Anterior cingulate cortex (tissue), 58 donors: ENCODE measurements at regions not wholly inside any gene's neighbourhood (a gene's known extent, or its start where the extent isn't known, plus 50 kb on each side); places are given as distances from the start of the nearest gene placed in this dataset.
A peak's percentile ranks its signal among the peaks of the same experiment; 100 is the strongest.

Source experiments
- DNase-seq, 58 donors: peaks; one replicate each; lab custom pipeline; 2025; lab: John Stamatoyannopoulos, UW

GRCh38 chr3:177550667-177551066 lies 353.4 kb upstream of the TBL1XR1 start:
- DNase-seq: no peak

- no peak for DNase-seq
Measured at GRCh38 chr3:177551431-177551836, 354.2 kb upstream of the TBL1XR1 start.

- DNase-seq: no peak
Measured at GRCh38 chr3:177552051-177552450, 354.8 kb upstream of the TBL1XR1 start.

- DNase-seq: peak in 1 of 58 donors; percentile 26
Measured at GRCh38 chr3:177553012-177553411, 355.7 kb upstream of the TBL1XR1 start.

- peak in 22 of 58 donors; percentile 6 to 46 (median 22) for DNase-seq
Measured at GRCh38 chr3:177553579-177553978, 356.3 kb upstream of the TBL1XR1 start.

GRCh38 chr3:177554895-177555759 lies 357.8 kb upstream of the TBL1XR1 start:
- DNase-seq: peak in 14 of 58 donors; percentile 2 to 56 (median 13)

- no peak for DNase-seq
Measured at GRCh38 chr3:177557548-177557947, 360.3 kb upstream of the TBL1XR1 start.

- DNase-seq: no peak
Measured at GRCh38 chr3:177561365-177561764, 364.1 kb upstream of the TBL1XR1 start.

- DNase-seq: no peak
Measured at GRCh38 chr3:177561769-177562392, 364.6 kb upstream of the TBL1XR1 start.

GRCh38 chr3:177563243-177563780 lies 366.0 kb upstream of the TBL1XR1 start:
- DNase-seq: no peak

- DNase-seq: no peak
Measured at GRCh38 chr3:177563792-177564191, 366.5 kb upstream of the TBL1XR1 start.

- DNase-seq: no peak
Measured at GRCh38 chr3:177565981-177566380, 368.7 kb upstream of the TBL1XR1 start.

- DNase-seq: no peak
Measured at GRCh38 chr3:177567833-177568232, 370.6 kb upstream of the TBL1XR1 start.

- no peak for DNase-seq
Measured at GRCh38 chr3:177569193-177569592, 371.9 kb upstream of the TBL1XR1 start.

- no peak for DNase-seq
Measured at GRCh38 chr3:177569875-177570657, 372.8 kb upstream of the TBL1XR1 start.

- no peak for DNase-seq
Measured at GRCh38 chr3:177571271-177571943, 374.1 kb upstream of the TBL1XR1 start.

- no peak for DNase-seq
Measured at GRCh38 chr3:177571944-177572315, 374.6 kb upstream of the TBL1XR1 start.

- DNase-seq: no peak
Measured at GRCh38 chr3:177574222-177574856, 377.1 kb upstream of the TBL1XR1 start.

- DNase-seq: no peak
Measured at GRCh38 chr3:177576746-177577145, 379.5 kb upstream of the TBL1XR1 start.

- no peak for DNase-seq
Measured at GRCh38 chr3:177578488-177578887, 381.2 kb upstream of the TBL1XR1 start.
